Globus pallidus (tissue), 1 donor: ENCODE measurements at regions not wholly inside any gene's neighbourhood (a gene's known extent, or its start where the extent isn't known, plus 50 kb on each side); places are given as distances from the start of the nearest gene placed in this dataset.
"Not testable (repeated sequence)": the region's sequence is repeated elsewhere in the genome, so short reads cannot be mapped to it uniquely, and the experiment has no call there.

Experiments used
- DNase-seq: peaks from one replicate; pipeline ENCODE4 v3.0.0-alpha.2; 2015; ENCODE audit warnings: low spot score

GRCh38 chr3:159455741-159456181 is 532.9 kb upstream of the IL12A start:
- no peak for DNase-seq

- DNase-seq = no peak
These were observed 530.6 kb upstream of the IL12A start for GRCh38 chr3:159458010-159458409.

- no peak for DNase-seq
These were observed 529.7 kb upstream of the IL12A start for GRCh38 chr3:159458982-159459381.

- DNase-seq = no peak
These were observed 516.0 kb upstream of the IL12A start for GRCh38 chr3:159472611-159473010.

GRCh38 chr3:159473206-159473605 is 515.4 kb upstream of the IL12A start:
- no peak for DNase-seq

GRCh38 chr3:159480046-159480445 is 508.6 kb upstream of the IL12A start:
- DNase-seq = no peak

GRCh38 chr3:159482241-159482993 is 506.2 kb upstream of the IL12A start:
- no peak for DNase-seq

GRCh38 chr3:159482994-159483367 is 505.7 kb upstream of the IL12A start:
- DNase-seq = no peak

- DNase-seq = no peak
These were observed 502.1 kb upstream of the IL12A start for GRCh38 chr3:159486580-159486979.

- DNase-seq = no peak
These were observed 501.3 kb upstream of the IL12A start for GRCh38 chr3:159487304-159487703.

GRCh38 chr3:159488602-159489001 is 500.0 kb upstream of the IL12A start:
- DNase-seq = no peak

- DNase-seq = no peak
These were observed 491.3 kb upstream of the IL12A start for GRCh38 chr3:159497361-159497760.

- DNase-seq = no peak
These were observed 489.4 kb upstream of the IL12A start for GRCh38 chr3:159499031-159499793.

GRCh38 chr3:159501029-159501428 is 487.6 kb upstream of the IL12A start:
- no peak for DNase-seq

- no peak for DNase-seq
These were observed 485.6 kb upstream of the IL12A start for GRCh38 chr3:159502986-159503385.

- not testable (repeated sequence) for DNase-seq
These were observed 477.6 kb upstream of the IL12A start for GRCh38 chr3:159510988-159511387.

- no peak for DNase-seq
These were observed 475.2 kb upstream of the IL12A start for GRCh38 chr3:159513444-159513843.

- no peak for DNase-seq
These were observed 474.7 kb upstream of the IL12A start for GRCh38 chr3:159513867-159514380.

GRCh38 chr3:159517105-159517504 is 471.5 kb upstream of the IL12A start:
- DNase-seq = no peak

GRCh38 chr3:159520638-159521037 is 468.0 kb upstream of the IL12A start:
- DNase-seq = no peak

GRCh38 chr3:159522276-159522675 is 466.4 kb upstream of the IL12A start:
- no peak for DNase-seq

GRCh38 chr3:159528251-159528895 is 460.3 kb upstream of the IL12A start:
- no peak for DNase-seq

GRCh38 chr3:159532577-159532976 is 456.1 kb upstream of the IL12A start:
- no peak for DNase-seq
